H1 (cell line): ENCODE measurements at regions not wholly inside any gene's neighbourhood (a gene's known extent, or its start where the extent isn't known, plus 50 kb on each side); places are given as distances from the start of the nearest gene placed in this dataset.

Experiments
- CTCF ChIA-PET: fragments of 300-600 bp; sonication (Branson Sonifier 250); formaldehyde crosslinking; loops from one replicate; lab custom pipeline; 2021; ENCODE audit not compliant: partially characterized antibody; lab: Charles Lee
- POLR2A ChIA-PET: fragments of 300-600 bp; sonication (Branson Sonifier 250); formaldehyde crosslinking; loops from one replicate; lab custom pipeline; 2021; ENCODE audit warnings: inconsistent platforms; ENCODE audit not compliant: partially characterized antibody; lab: Charles Lee
- DNase-seq, 2 experiments: peaks; one replicate each; pipeline versions ENCODE4 v3.0.0 to v3.0.0-alpha.2; 2010 to 2022; ENCODE audit warnings: low spot score in 2 of 2, low read depth in 1 of 2, mixed read lengths in 1 of 2
- FAIRE-seq: peaks from 2 replicates; lab custom pipeline; 2011; peaks lifted over from hg19 to GRCh38; lab: Jason Lieb, UNC
- H2AFZ ChIP-seq: 2 replicates; pipeline ENCODE4 v1.8.1; 2012; ENCODE audit warnings: low read length, inconsistent platforms
- H2AK5ac ChIP-seq: 2 replicates; pipeline ENCODE4 v1.6.1; 2013; ENCODE audit warnings: low read depth, low read length
- H2BK120ac ChIP-seq: replicated peaks from 2 replicates; pipeline ENCODE3; 2013; ENCODE audit warnings: low read depth, low read length, inconsistent platforms
- H2BK12ac ChIP-seq: 2 replicates; pipeline ENCODE4 v1.6.1; 2013; ENCODE audit warnings: low read depth, low read length
- H2BK15ac ChIP-seq: 2 replicates; pipeline ENCODE4 v1.6.1; 2013; ENCODE audit warnings: low read length
- H2BK20ac ChIP-seq: 2 replicates; pipeline ENCODE4 v1.6.1; 2013; ENCODE audit warnings: low read length
- H2BK5ac ChIP-seq: 2 replicates; pipeline ENCODE4 v1.6.1; 2013; ENCODE audit warnings: low read depth, low read length
- H3K14ac ChIP-seq: 2 replicates; pipeline ENCODE4 v1.6.1; 2013; ENCODE audit warnings: inconsistent platforms; ENCODE audit not compliant: insufficient read length
- H3K18ac ChIP-seq: 2 replicates; pipeline ENCODE4 v1.6.1; 2013; ENCODE audit warnings: low read length; ENCODE audit errors: extremely low read depth
- H3K23ac ChIP-seq: 2 replicates; pipeline ENCODE4 v1.6.1; 2013; ENCODE audit warnings: inconsistent platforms; ENCODE audit not compliant: insufficient read length
- H3K23me2 ChIP-seq: 2 replicates; pipeline ENCODE4 v1.6.1; 2013; ENCODE audit warnings: low read depth, low read length
- H3K27ac ChIP-seq: 2 replicates; pipeline ENCODE4 v1.6.1; 2011; ENCODE audit warnings: low read depth, low read length, inconsistent platforms
- H3K27me3 ChIP-seq, 4 experiments: replicated peaks in 1 of 4; 1 replicate in 1 of 4; 2 replicates in 3 of 4; pipeline versions ENCODE4 v1.6.1 to v1.8.1; 2011 to 2013; ENCODE audit warnings: low read length in 3 of 4, mild to moderate bottlenecking in 3 of 4, inconsistent platforms in 2 of 4, mixed read lengths in 2 of 4, moderate library complexity in 1 of 4; ENCODE audit not compliant: control insufficient read depth in 3 of 4, insufficient read depth in 3 of 4; ENCODE audit errors: extremely low read depth in 1 of 4
- H3K36me3 ChIP-seq, 4 experiments: 2 replicates each; pipeline versions ENCODE4 v1.6.1 to v1.8.1; 2011 to 2013; ENCODE audit warnings: mild to moderate bottlenecking in 4 of 4, low read length in 3 of 4, moderate library complexity in 2 of 4, control low read depth in 1 of 4, inconsistent platforms in 1 of 4; ENCODE audit not compliant: insufficient read depth in 4 of 4, control insufficient read depth in 2 of 4
- H3K4ac ChIP-seq: replicated peaks from 2 replicates; pipeline ENCODE3; 2013; ENCODE audit warnings: low read length, low read depth, mixed read lengths, inconsistent platforms; ENCODE audit not compliant: insufficient read length
- H3K4me1 ChIP-seq, 4 experiments: replicated peaks in 1 of 4; 1 replicate in 1 of 4; 2 replicates in 3 of 4; pipeline versions ENCODE4 v1.6.1 to v1.8.1; 2011 to 2013; ENCODE audit warnings: low read length in 3 of 4, inconsistent platforms in 2 of 4, mixed read lengths in 1 of 4; ENCODE audit not compliant: insufficient read depth in 4 of 4, control insufficient read depth in 3 of 4
- H3K4me2 ChIP-seq, 2 experiments: 2 replicates each; pipeline versions ENCODE4 v1.6.1 to v1.8.1; 2011 to 2013; ENCODE audit warnings: low read depth in 2 of 2, low read length in 2 of 2, control low read depth in 1 of 2, inconsistent platforms in 1 of 2, mild to moderate bottlenecking in 1 of 2; ENCODE audit not compliant: insufficient read depth in 1 of 2
- H3K4me3 ChIP-seq, 4 experiments: fragments of 200-600, 300-600 bp in 1 of 4; sonication (generic), shearing (Covaris generic), sonication (Bioruptor Twin) in 1 of 4; 2 replicates each; pipeline versions ENCODE4 v1.5.1 to v1.8.1; 2011 to 2016; ENCODE audit warnings: low read length in 4 of 4, low read depth in 3 of 4, control low read depth in 2 of 4, inconsistent platforms in 2 of 4, mild to moderate bottlenecking in 2 of 4, mixed read lengths in 1 of 4, moderate library complexity in 1 of 4; ENCODE audit not compliant: insufficient read depth in 2 of 4; ENCODE audit errors: extremely low read depth in 1 of 4
- H3K56ac ChIP-seq: replicated peaks from 2 replicates; pipeline ENCODE3; 2013; ENCODE audit warnings: low read depth, mild to moderate bottlenecking, mixed read lengths, low read length, inconsistent platforms; ENCODE audit not compliant: insufficient read length
- H3K79me1 ChIP-seq: 2 replicates; pipeline ENCODE4 v1.6.1; 2013; ENCODE audit warnings: low read depth, low read length, control low read depth
- H3K79me2 ChIP-seq, 2 experiments: 2 replicates each; pipeline versions ENCODE4 v1.6.1 to v1.8.1; 2012 to 2013; ENCODE audit warnings: low read length in 2 of 2, mild to moderate bottlenecking in 2 of 2, inconsistent platforms in 1 of 2; ENCODE audit not compliant: insufficient read depth in 2 of 2, control insufficient read depth in 1 of 2
- H3K9ac ChIP-seq, 4 experiments: replicated peaks in 1 of 4; 1 replicate in 1 of 4; 2 replicates in 3 of 4; pipeline versions ENCODE4 v1.6.1 to v1.8.1; 2011 to 2013; ENCODE audit warnings: low read depth in 3 of 4, low read length in 3 of 4, control low read depth in 2 of 4, mild to moderate bottlenecking in 2 of 4, moderate library complexity in 2 of 4, inconsistent platforms in 1 of 4; ENCODE audit errors: extremely low read depth in 1 of 4
- H3K9me3 ChIP-seq, 2 experiments: 2 replicates each; pipeline versions ENCODE4 v1.6.1 to v1.8.1; 2012 to 2013; ENCODE audit warnings: mild to moderate bottlenecking in 2 of 2, moderate library complexity in 2 of 2, control low read depth in 1 of 2, inconsistent platforms in 1 of 2, low read depth in 1 of 2, low read length in 1 of 2, mixed read lengths in 1 of 2; ENCODE audit not compliant: insufficient read depth in 2 of 2
- H4K20me1 ChIP-seq, 2 experiments: replicated peaks in 1 of 2; 2 replicates each; pipeline versions ENCODE3 to v1.8.1; 2011 to 2013; ENCODE audit warnings: inconsistent platforms in 2 of 2, low read length in 2 of 2, mild to moderate bottlenecking in 1 of 2; ENCODE audit not compliant: insufficient read depth in 2 of 2, control insufficient read depth in 1 of 2
- H4K5ac ChIP-seq: 2 replicates; pipeline ENCODE4 v1.6.1; 2013; ENCODE audit warnings: low read length, low read depth, mixed read lengths, inconsistent platforms; ENCODE audit not compliant: insufficient read length
- H4K8ac ChIP-seq: 2 replicates; pipeline ENCODE4 v1.8.0; 2013; ENCODE audit warnings: mild to moderate bottlenecking, moderate library complexity, low read length, inconsistent platforms; ENCODE audit not compliant: insufficient read depth; ENCODE audit errors: extremely low read depth
- H4K91ac ChIP-seq: replicated peaks from 2 replicates; pipeline ENCODE3; 2013; ENCODE audit warnings: low read length, mixed read lengths, inconsistent platforms; ENCODE audit not compliant: insufficient read length
- BCL11A ChIP-seq, 2 experiments: IDR thresholded peaks; one replicate each; pipeline ENCODE4 v1.6.1; 2011; ENCODE audit warnings: low read depth in 2 of 2, low read length in 2 of 2, mild to moderate bottlenecking in 2 of 2
- CBX8 ChIP-seq: fragments of 300-800, 300-1000 bp; sonication (generic); IDR thresholded peaks from 2 replicates; pipeline ENCODE4 v1.7.1; 2016; ENCODE audit warnings: low read depth, low read length, borderline replicate concordance
- CEBPB ChIP-seq: IDR thresholded peaks from 2 replicates; pipeline ENCODE4 v1.6.1; 2012; ENCODE audit warnings: low read depth, low read length
- CTCF ChIP-seq, 3 experiments: IDR thresholded peaks; 1 replicate in 2 of 3; 2 replicates in 1 of 3; pipeline versions ENCODE4 v1.5.1 to v1.6.1; 2011; ENCODE audit warnings: low read length in 3 of 3, mild to moderate bottlenecking in 3 of 3, inconsistent platforms in 2 of 3, low read depth in 1 of 3, moderate library complexity in 1 of 3; ENCODE audit not compliant: insufficient read depth in 1 of 3; ENCODE audit errors: control extremely low read depth in 1 of 3
- EP300 ChIP-seq, 2 experiments: IDR thresholded peaks; 1 replicate in 1 of 2; 2 replicates in 1 of 2; pipeline ENCODE4 v1.6.1; 2011 to 2012; ENCODE audit warnings: low read depth in 2 of 2, low read length in 2 of 2, mild to moderate bottlenecking in 2 of 2, borderline replicate concordance in 1 of 2, inconsistent platforms in 1 of 2, moderate library complexity in 1 of 2
- EZH2 ChIP-seq: fragments of 200-600 bp; sonication (generic); IDR thresholded peaks from 2 replicates; pipeline ENCODE4 v1.7.1; 2012; ENCODE audit warnings: low read depth, mild to moderate bottlenecking, moderate library complexity, low read length, inconsistent platforms; ENCODE audit not compliant: severe bottlenecking
- POLR2A ChIP-seq, 2 experiments: IDR thresholded peaks; 1 replicate in 1 of 2; 2 replicates in 1 of 2; pipeline ENCODE4 v1.6.1; 2011; ENCODE audit warnings: low read depth in 2 of 2, low read length in 2 of 2, mild to moderate bottlenecking in 2 of 2; ENCODE audit errors: control extremely low read depth in 1 of 2
- SIN3A ChIP-seq, 2 experiments: IDR thresholded peaks in 1 of 2; conservative IDR thresholded peaks in 1 of 2; 2 replicates each; pipeline ENCODE4 v1.6.1; 2011 to 2012; ENCODE audit warnings: low read length in 2 of 2, improper control_type of control experiment in 1 of 2, low read depth in 1 of 2, mild to moderate bottlenecking in 1 of 2
- SIX5 ChIP-seq: IDR thresholded peaks from 2 replicates; pipeline ENCODE4 v1.6.1; 2011; ENCODE audit warnings: mild to moderate bottlenecking, low read depth, low read length
- SP1 ChIP-seq: IDR thresholded peaks from 2 replicates; pipeline ENCODE4 v1.6.1; 2011; ENCODE audit warnings: low read depth, low read length
- SP2 ChIP-seq: IDR thresholded peaks from 2 replicates; pipeline ENCODE4 v1.6.1; 2012; ENCODE audit warnings: mild to moderate bottlenecking, low read length, inconsistent platforms
- TAF7 ChIP-seq: optimal IDR thresholded peaks from 2 replicates; pipeline ENCODE3; 2011; ENCODE audit warnings: low read depth, mild to moderate bottlenecking, inconsistent platforms, low read length, moderate library complexity, borderline replicate concordance
- ZNF274 ChIP-seq: IDR thresholded peaks from 2 replicates; pipeline ENCODE4 v1.7.0; 2012; ENCODE audit warnings: low read length, borderline replicate concordance; ENCODE audit errors: extremely low read depth
- WGBS, 2 experiments: shearing (Covaris generic) in 1 of 2; methylation state at CpG; one replicate each; pipeline versions ENCODE4 v1.1.6 to v1.1.7; 2013 to 2015; ENCODE audit warnings: low lambda C conversion rate in 2 of 2, mixed read lengths in 2 of 2, inconsistent platforms in 1 of 2, low coverage in 1 of 2, missing lambda C conversion rate in 1 of 2; ENCODE audit not compliant: insufficient replicate concordance in 2 of 2, insufficient coverage in 1 of 2, insufficient read length in 1 of 2; ENCODE audit errors: extremely low coverage in 1 of 2, missing lambda C conversion rate in 1 of 2; 5-methylcytosine and 5-hydroxymethylcytosine counted together

- ChIA-PET CTCF (no interaction called here), POLR2A (no interaction called here)
- TF ChIP-seq BCL11A (IDR thresholded peaks at IDR 0.05; ENCODE audit: low read depth in 2 of 2, low read length in 2 of 2) (no peak), EP300 (IDR thresholded peaks at IDR 0.05; ENCODE audit: borderline replicate concordance in 1 of 2, low read depth in 2 of 2, low read length in 2 of 2) (no peak), CBX8 (no peak), SP2 (no peak), POLR2A (IDR thresholded peaks at IDR 0.05; ENCODE audit: control extremely low read depth in 1 of 2, low read depth in 2 of 2, low read length in 2 of 2) (no peak), TAF7 (no peak), SP1 (no peak), CEBPB (no peak), ZNF274 (no peak), EZH2 (no peak), SIN3A (conservative IDR thresholded peaks at IDR 0.05 in 1 of 2, IDR thresholded peaks at IDR 0.05 in 1 of 2; ENCODE audit: low read depth in 1 of 2, low read length in 2 of 2) (no peak), CTCF (IDR thresholded peaks at IDR 0.05; ENCODE audit: control extremely low read depth in 1 of 3, insufficient read depth in 1 of 3, low read depth in 1 of 3, low read length in 3 of 3) (no peak), SIX5 (no peak)
- Histone ChIP-seq H2AK5ac (no peak overlapping the region), H2BK120ac (no peak overlapping the region), H4K8ac (no peak overlapping the region), H3K4ac (no peak overlapping the region), H3K79me2 (no peaks in the 10 kb centered on the region), H4K5ac (no peak overlapping the region), H2BK20ac (no peak overlapping the region), H2BK15ac (no peak overlapping the region), H2BK12ac (no peak overlapping the region), H3K23me2 (no peaks in the 10 kb centered on the region), H3K23ac (no peak overlapping the region), H3K4me2 (no peak overlapping the region), H3K56ac (no peak overlapping the region), H3K9me3 (no peaks in the 10 kb centered on the region), H3K4me3 (no peak overlapping the region), H3K79me1 (no peaks in the 10 kb centered on the region), H3K27ac (no peak overlapping the region), H4K91ac (no peak overlapping the region), H3K4me1 (peaks cover 0 to 2% (median 0%) of the 10 kb centered on the region in 4 experiments; a peak in 1 of 7 replicates), H3K36me3 (no peaks in the 10 kb centered on the region), H3K27me3 (peaks cover 0 to 1% (median 0%) of the 10 kb centered on the region in 4 experiments; a peak in 2 of 7 replicates), H2BK5ac (no peak overlapping the region), H3K9ac (no peak overlapping the region), H4K20me1 (no peaks in the 10 kb centered on the region), H3K14ac (no peak overlapping the region), H3K18ac (no peak overlapping the region), H2AFZ (no peak overlapping the region; the same call in 1 of the 2 replicates)
- FAIRE-seq (no peak), DNase-seq (no peak)
- 95% methylated on average over 4 of the region's 4 CpGs; no CpG with 5 or more reads in 1 of the 2 experiments for WGBS, 2 experiments
Measured at GRCh38 chr4:43903456-43903855, 545.2 kb downstream of the KCTD8 start.
